Rectal smooth muscle tissue (tissue), 1 donor: ENCODE measurements at regions not wholly inside any gene's neighbourhood (a gene's known extent, or its start where the extent isn't known, plus 50 kb on each side); places are given as distances from the start of the nearest gene placed in this dataset.
A peak's percentile ranks its signal among the peaks of the same experiment; 100 is the strongest.

Experiments used
- H3K27ac ChIP-seq: one replicate; pipeline ENCODE4 v1.7.0; 2013; ENCODE audit warnings: low read depth, low read length, inconsistent platforms
- H3K27me3 ChIP-seq: one replicate; pipeline ENCODE4 v1.7.0; 2013; ENCODE audit warnings: low read length; ENCODE audit not compliant: control insufficient read depth, insufficient read depth
- H3K36me3 ChIP-seq: one replicate; pipeline ENCODE4 v1.7.0; 2013; ENCODE audit warnings: low read length; ENCODE audit not compliant: control insufficient read depth, insufficient read depth
- H3K4me1 ChIP-seq: one replicate; pipeline ENCODE4 v1.7.0; 2013; ENCODE audit warnings: low read length; ENCODE audit not compliant: control insufficient read depth, insufficient read depth
- H3K4me3 ChIP-seq: one replicate; pipeline ENCODE4 v1.7.0; 2013; ENCODE audit warnings: low read length
- H3K9ac ChIP-seq: one replicate; pipeline ENCODE4 v1.7.0; 2013; ENCODE audit warnings: low read length

DNA sequence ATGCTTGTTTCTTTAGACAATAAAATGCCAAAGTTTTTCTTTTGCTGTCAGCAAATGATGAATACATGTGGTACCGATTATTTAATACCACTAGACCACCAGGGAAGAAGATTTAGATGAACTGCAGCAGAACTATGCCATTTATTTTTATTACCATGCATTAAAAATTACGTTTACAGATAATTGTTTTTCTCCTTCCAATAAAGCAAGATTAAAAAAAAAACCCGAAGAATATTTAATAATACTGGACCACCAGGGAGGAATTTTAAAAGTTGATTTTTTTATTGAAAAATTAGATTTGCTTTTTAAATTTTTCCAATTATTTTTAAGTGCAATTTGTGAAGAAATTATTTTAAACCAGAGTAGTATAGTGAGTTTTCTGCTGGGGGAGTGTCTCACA lies 170.3 kb upstream of the HNRNPA3 start:
- H3K36me3 ChIP-seq = no peaks in the 10 kb centered on the region
- no peak overlapping the region for H3K27ac ChIP-seq
- no peak overlapping the region for H3K4me3 ChIP-seq
- H3K9ac ChIP-seq = no peak overlapping the region
- H3K4me1 ChIP-seq = no peaks in the 10 kb centered on the region
- H3K27me3 ChIP-seq = no peaks in the 10 kb centered on the region

- no peaks in the 10 kb centered on the region for H3K4me1 ChIP-seq
- no peaks in the 10 kb centered on the region for H3K27me3 ChIP-seq
- no peak overlapping the region for H3K4me3 ChIP-seq
- H3K27ac ChIP-seq = no peak overlapping the region
- no peaks in the 10 kb centered on the region for H3K36me3 ChIP-seq
- H3K9ac ChIP-seq = no peak overlapping the region
Observed at GRCh38 chr2:177044671-177045070, 167.9 kb upstream of the HNRNPA3 start.

GRCh38 chr2:177048981-177049380 lies 163.6 kb upstream of the HNRNPA3 start:
- Histone ChIP-seq H3K4me1 (peaks cover 4% of the 10 kb centered on the region), H3K27me3 (no peaks in the 10 kb centered on the region), H3K36me3 (no peaks in the 10 kb centered on the region), H3K9ac (no peak overlapping the region), H3K4me3 (no peak overlapping the region), H3K27ac (no peak overlapping the region)

GRCh38 chr2:177051278-177051677 lies 161.3 kb upstream of the HNRNPA3 start:
- Histone ChIP-seq H3K4me1 (peaks cover 10% of the 10 kb centered on the region), H3K27me3 (no peaks in the 10 kb centered on the region), H3K27ac (no peak overlapping the region), H3K4me3 (no peak overlapping the region), H3K9ac (no peak overlapping the region), H3K36me3 (no peaks in the 10 kb centered on the region)

GRCh38 chr2:177052471-177052870 lies 160.1 kb upstream of the HNRNPA3 start:
- no peak overlapping the region for H3K27ac ChIP-seq
- peaks cover 18% of the 10 kb centered on the region for H3K4me1 ChIP-seq
- H3K27me3 ChIP-seq = no peaks in the 10 kb centered on the region
- no peak overlapping the region for H3K9ac ChIP-seq
- no peaks in the 10 kb centered on the region for H3K36me3 ChIP-seq
- no peak overlapping the region for H3K4me3 ChIP-seq

DNA sequence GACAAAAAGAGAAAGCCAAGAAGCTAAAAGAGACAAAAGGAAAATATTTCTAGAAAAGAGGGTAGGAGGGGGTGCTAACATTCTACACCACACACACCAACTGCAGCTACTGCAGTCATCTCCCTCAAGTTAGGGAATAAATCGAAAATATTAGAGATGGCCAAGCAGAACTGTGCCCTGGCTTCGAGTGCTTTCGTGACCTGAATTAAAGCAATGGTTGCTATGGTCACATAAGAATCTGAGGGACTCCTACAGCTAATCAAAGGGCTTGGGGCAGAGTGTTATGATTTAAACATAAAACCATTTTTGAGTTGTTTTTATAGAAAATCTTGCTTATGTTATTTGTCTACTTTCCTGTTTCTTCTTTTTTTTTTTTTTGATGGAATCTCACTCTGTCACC lies 159.6 kb upstream of the HNRNPA3 start:
- Histone ChIP-seq H3K27ac (no peak overlapping the region), H3K4me1 (peaks cover 18% of the 10 kb centered on the region), H3K4me3 (no peak overlapping the region), H3K27me3 (no peaks in the 10 kb centered on the region), H3K9ac (no peak overlapping the region), H3K36me3 (no peaks in the 10 kb centered on the region)

GRCh38 chr2:177053716-177054115 lies 158.9 kb upstream of the HNRNPA3 start:
- no peak overlapping the region for H3K27ac ChIP-seq
- H3K27me3 ChIP-seq = no peaks in the 10 kb centered on the region
- H3K4me3 ChIP-seq = no peak overlapping the region
- H3K4me1 ChIP-seq = peaks cover 25% of the 10 kb centered on the region
- H3K9ac ChIP-seq = no peak overlapping the region
- no peaks in the 10 kb centered on the region for H3K36me3 ChIP-seq

- Histone ChIP-seq H3K27ac (peak overlapping the region; percentile 49), H3K4me3 (no peak overlapping the region), H3K9ac (no peak overlapping the region), H3K4me1 (peaks cover 34% of the 10 kb centered on the region), H3K36me3 (no peaks in the 10 kb centered on the region), H3K27me3 (no peaks in the 10 kb centered on the region)
Observed at GRCh38 chr2:177056481-177056929, 156.1 kb upstream of the HNRNPA3 start.

DNA sequence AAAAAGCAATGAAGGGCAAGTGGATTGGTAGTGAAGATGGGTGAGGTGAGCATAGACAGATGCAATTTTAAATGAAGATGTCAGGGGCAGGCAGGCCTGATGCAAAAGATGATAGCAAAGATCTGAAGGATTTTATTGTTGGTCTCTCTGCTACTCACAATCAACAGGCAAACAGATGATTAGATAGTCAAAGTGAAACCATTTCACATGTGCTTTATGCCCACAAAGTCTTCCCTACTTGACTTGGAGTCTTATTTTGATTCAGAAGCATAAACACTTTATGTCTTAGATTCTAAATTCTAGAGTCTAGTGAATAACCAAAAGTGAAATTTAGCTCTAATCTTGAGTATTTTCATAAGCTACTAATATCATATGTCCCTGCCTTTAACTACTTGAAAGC lies 153.8 kb upstream of the HNRNPA3 start:
- Histone ChIP-seq H3K36me3 (no peaks in the 10 kb centered on the region), H3K4me1 (peaks cover 32% of the 10 kb centered on the region), H3K9ac (no peak overlapping the region)

DNA sequence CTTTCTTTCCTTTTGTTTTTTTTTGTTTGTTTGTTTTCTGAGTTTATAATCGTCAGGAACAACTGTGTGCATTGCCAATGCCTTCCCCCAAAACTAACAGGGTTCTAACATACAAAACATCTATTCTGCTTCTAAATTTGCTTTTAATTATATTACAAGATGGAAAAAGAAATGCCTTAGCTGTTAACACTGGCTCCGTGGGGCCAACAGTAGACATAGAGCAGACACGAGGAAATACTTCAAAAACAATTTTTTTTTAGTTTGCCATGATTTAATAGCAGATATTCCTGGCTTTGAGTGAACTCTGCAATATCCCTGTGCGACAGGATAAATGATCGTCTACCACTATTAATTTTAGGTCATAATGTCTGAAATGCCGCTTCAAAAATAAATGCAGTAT lies 153.3 kb upstream of the HNRNPA3 start:
- Histone ChIP-seq H3K4me1 (peaks cover 27% of the 10 kb centered on the region), H3K27me3 (no peaks in the 10 kb centered on the region), H3K9ac (no peak overlapping the region), H3K27ac (peak overlapping the region; percentile 11), H3K4me3 (no peak overlapping the region), H3K36me3 (no peaks in the 10 kb centered on the region)

More for the DNA sequence above, 153.8 kb upstream of the HNRNPA3 start:
- Histone ChIP-seq H3K4me3 (no peak overlapping the region), H3K27me3 (no peaks in the 10 kb centered on the region), H3K27ac (peak overlapping the region; percentile 11)

DNA sequence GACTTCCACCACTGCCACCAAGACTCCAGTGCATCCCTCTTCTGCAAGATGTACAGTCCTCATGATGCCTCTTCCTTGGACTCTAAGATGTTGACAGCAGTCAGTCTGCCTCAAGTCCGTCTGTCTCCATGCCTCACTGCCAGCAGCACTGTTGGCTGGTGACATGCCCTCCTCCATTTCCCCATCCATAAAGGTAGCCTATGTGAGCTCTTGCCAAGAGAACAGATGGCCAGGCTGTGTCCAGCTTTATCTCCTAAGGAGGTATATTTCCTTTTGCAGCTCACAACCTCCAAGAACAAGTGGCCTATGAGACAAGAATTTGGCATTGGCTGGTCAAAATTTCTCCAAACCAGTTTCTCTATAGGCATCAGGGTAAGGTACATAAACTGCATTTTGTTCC lies 149.3 kb upstream of the HNRNPA3 start:
- Histone ChIP-seq H3K9ac (no peak overlapping the region), H3K27me3 (no peaks in the 10 kb centered on the region), H3K4me3 (no peak overlapping the region), H3K4me1 (peaks cover 13% of the 10 kb centered on the region), H3K36me3 (no peaks in the 10 kb centered on the region), H3K27ac (no peak overlapping the region)

- no peaks in the 10 kb centered on the region for H3K36me3 ChIP-seq
- H3K4me1 ChIP-seq = peaks cover 4% of the 10 kb centered on the region
- no peaks in the 10 kb centered on the region for H3K27me3 ChIP-seq
- no peak overlapping the region for H3K9ac ChIP-seq
- no peak overlapping the region for H3K4me3 ChIP-seq
- H3K27ac ChIP-seq = no peak overlapping the region
Observed at GRCh38 chr2:177064422-177064821, 148.2 kb upstream of the HNRNPA3 start.

- H3K4me3 ChIP-seq = no peak overlapping the region
- H3K27ac ChIP-seq = no peak overlapping the region
- peaks cover 5% of the 10 kb centered on the region for H3K4me1 ChIP-seq
- H3K36me3 ChIP-seq = no peaks in the 10 kb centered on the region
- no peaks in the 10 kb centered on the region for H3K27me3 ChIP-seq
- H3K9ac ChIP-seq = no peak overlapping the region
Observed at GRCh38 chr2:177068967-177069366, 143.6 kb upstream of the HNRNPA3 start.
